Keratinocyte (primary cell): ENCODE measurements at regions not wholly inside any gene's neighbourhood (a gene's known extent, or its start where the extent isn't known, plus 50 kb on each side); places are given as distances from the start of the nearest gene placed in this dataset.

Experiments used
- DNase-seq: peaks from one replicate; pipeline ENCODE4 v3.0.0-alpha.2; 2011; ENCODE audit warnings: low read depth, missing footprints, low spot score
- FAIRE-seq: peaks from 2 replicates; lab custom pipeline; 2011; peaks lifted over from hg19 to GRCh38; lab: Jason Lieb, UNC
- H2AFZ ChIP-seq: 2 replicates; pipeline ENCODE4 v1.6.0; 2012; ENCODE audit warnings: low read length, control low read depth, inconsistent platforms; ENCODE audit not compliant: control insufficient read depth
- H3K27ac ChIP-seq: 2 replicates; pipeline ENCODE4 v1.5.1; 2011; ENCODE audit warnings: low read length; ENCODE audit not compliant: control insufficient read depth, insufficient read depth
- H3K27me3 ChIP-seq: 3 replicates; pipeline ENCODE4 v1.6.0; 2011; ENCODE audit warnings: low read length; ENCODE audit not compliant: control insufficient read depth, insufficient read depth; ENCODE audit errors: extremely low read depth
- H3K36me3 ChIP-seq, 2 experiments: 2 replicates in 1 of 2; 3 replicates in 1 of 2; pipeline ENCODE4 v1.5.1; 2011; ENCODE audit warnings: low read length in 2 of 2, mild to moderate bottlenecking in 1 of 2; ENCODE audit not compliant: control insufficient read depth in 2 of 2, insufficient read depth in 2 of 2; ENCODE audit errors: extremely low read depth in 1 of 2
- H3K4me1 ChIP-seq: 3 replicates; pipeline ENCODE4 v1.5.1; 2011; ENCODE audit warnings: low read length; ENCODE audit not compliant: control insufficient read depth, insufficient read depth; ENCODE audit errors: extremely low read depth
- H3K4me2 ChIP-seq: 3 replicates; pipeline ENCODE4 v1.6.0; 2011; ENCODE audit warnings: low read depth, low read length; ENCODE audit not compliant: control insufficient read depth, insufficient read depth; ENCODE audit errors: extremely low read depth
- H3K4me3 ChIP-seq, 3 experiments: fragments of 200-600 bp in 1 of 3; sonication (generic) in 1 of 3; 2 replicates in 2 of 3; 3 replicates in 1 of 3; pipeline ENCODE4 v1.5.1; 2011 to 2016; ENCODE audit warnings: low read length in 3 of 3, mild to moderate bottlenecking in 3 of 3, control low read depth in 2 of 3, inconsistent platforms in 1 of 3, low read depth in 1 of 3, mixed read lengths in 1 of 3, mixed run types in 1 of 3, moderate library complexity in 1 of 3; ENCODE audit not compliant: control insufficient read depth in 2 of 3, insufficient read depth in 2 of 3; ENCODE audit errors: extremely low read depth in 1 of 3
- H3K79me2 ChIP-seq: 2 replicates; pipeline ENCODE4 v1.6.0; 2012; ENCODE audit warnings: low read length; ENCODE audit not compliant: control insufficient read depth, insufficient read depth
- H3K9ac ChIP-seq: 3 replicates; pipeline ENCODE4 v1.6.0; 2011; ENCODE audit warnings: low read length; ENCODE audit not compliant: control insufficient read depth, insufficient read depth; ENCODE audit errors: extremely low read depth
- H3K9me1 ChIP-seq: 3 replicates; pipeline ENCODE4 v1.6.0; 2011; ENCODE audit warnings: low read length; ENCODE audit not compliant: control insufficient read depth, insufficient read depth; ENCODE audit errors: extremely low read depth
- H3K9me3 ChIP-seq: 2 replicates; pipeline ENCODE4 v1.5.1; 2012; ENCODE audit warnings: low read depth, low read length; ENCODE audit not compliant: control insufficient read depth
- H4K20me1 ChIP-seq: 3 replicates; pipeline ENCODE4 v1.6.0; 2011; ENCODE audit warnings: low read length; ENCODE audit not compliant: control insufficient read depth, insufficient read depth; ENCODE audit errors: extremely low read depth
- EZH2 ChIP-seq: IDR thresholded peaks from one replicate; pipeline ENCODE4 v1.6.1; 2012; ENCODE audit warnings: inconsistent platforms, mild to moderate bottlenecking, low read length, moderate library complexity
- dilution Hi-C: fragments of 300-500 bp; cut with MboI; formaldehyde crosslinking; loops from one replicate; pipeline ENCODE4 v1.7.0; 2020; ENCODE audit warnings: low sequenced_read_pairs; ENCODE audit not compliant: extremely low pct_ligation_motif_present
- TF ChIP-seq, protein P1 (sequence below), 3 experiments: IDR thresholded peaks in 1 of 3; conservative IDR thresholded peaks in 1 of 3; optimal IDR thresholded peaks in 1 of 3; 2 replicates in 2 of 3; 3 replicates in 1 of 3; pipeline versions ENCODE3 to v1.5.1; 2011; ENCODE audit warnings: low read length in 3 of 3, mild to moderate bottlenecking in 3 of 3, moderate library complexity in 2 of 3, control low read depth in 1 of 3, inconsistent platforms in 1 of 3; ENCODE audit not compliant: insufficient read depth in 2 of 3; ENCODE audit errors: extremely low read depth in 1 of 3

GRCh38 chr2:22579341-22579740 is 805.6 kb upstream of the KLHL29 start:
- DNase-seq (no peak), FAIRE-seq (no peak)

GRCh38 chr2:22582107-22582506 is 802.9 kb upstream of the KLHL29 start:
- H3K27me3 ChIP-seq: no peaks in the 10 kb centered on the region
- no peak overlapping the region for H3K4me3 ChIP-seq
- no peak for DNase-seq
- H4K20me1 ChIP-seq: no peaks in the 10 kb centered on the region
- FAIRE-seq: no peak
- no peaks in the 10 kb centered on the region for H3K9me1 ChIP-seq
- TF ChIP-seq EZH2: no peak
- TF ChIP-seq, protein P1, sequence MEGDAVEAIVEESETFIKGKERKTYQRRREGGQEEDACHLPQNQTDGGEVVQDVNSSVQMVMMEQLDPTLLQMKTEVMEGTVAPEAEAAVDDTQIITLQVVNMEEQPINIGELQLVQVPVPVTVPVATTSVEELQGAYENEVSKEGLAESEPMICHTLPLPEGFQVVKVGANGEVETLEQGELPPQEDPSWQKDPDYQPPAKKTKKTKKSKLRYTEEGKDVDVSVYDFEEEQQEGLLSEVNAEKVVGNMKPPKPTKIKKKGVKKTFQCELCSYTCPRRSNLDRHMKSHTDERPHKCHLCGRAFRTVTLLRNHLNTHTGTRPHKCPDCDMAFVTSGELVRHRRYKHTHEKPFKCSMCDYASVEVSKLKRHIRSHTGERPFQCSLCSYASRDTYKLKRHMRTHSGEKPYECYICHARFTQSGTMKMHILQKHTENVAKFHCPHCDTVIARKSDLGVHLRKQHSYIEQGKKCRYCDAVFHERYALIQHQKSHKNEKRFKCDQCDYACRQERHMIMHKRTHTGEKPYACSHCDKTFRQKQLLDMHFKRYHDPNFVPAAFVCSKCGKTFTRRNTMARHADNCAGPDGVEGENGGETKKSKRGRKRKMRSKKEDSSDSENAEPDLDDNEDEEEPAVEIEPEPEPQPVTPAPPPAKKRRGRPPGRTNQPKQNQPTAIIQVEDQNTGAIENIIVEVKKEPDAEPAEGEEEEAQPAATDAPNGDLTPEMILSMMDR (optimal IDR thresholded peaks at IDR 0.05 in 1 of 3, IDR thresholded peaks at IDR 0.05 in 1 of 3, conservative IDR thresholded peaks at IDR 0.05 in 1 of 3; ENCODE audit: extremely low read depth in 1 of 3, insufficient read depth in 2 of 3, low read length in 3 of 3): no peak
- H3K36me3 ChIP-seq: no peaks in the 10 kb centered on the region
- peaks cover 3% of the 10 kb centered on the region for H3K9me3 ChIP-seq
- no peak overlapping the region for H2AFZ ChIP-seq
- dilution Hi-C loops: no loop called here
- no peak overlapping the region for H3K27ac ChIP-seq
- H3K9ac ChIP-seq: no peak overlapping the region
- H3K4me1 ChIP-seq: no peaks in the 10 kb centered on the region
- no peak overlapping the region for H3K4me2 ChIP-seq
- no peaks in the 10 kb centered on the region for H3K79me2 ChIP-seq

More at GRCh38 chr2:22579341-22579740, 805.6 kb upstream of the KLHL29 start:
- Histone ChIP-seq H3K4me2 (no peak overlapping the region), H3K9me3 (peaks cover 3% of the 10 kb centered on the region), H3K9me1 (no peaks in the 10 kb centered on the region), H3K27me3 (no peaks in the 10 kb centered on the region), H3K27ac (no peak overlapping the region), H3K4me3 (no peak overlapping the region), H3K79me2 (no peaks in the 10 kb centered on the region), H3K9ac (no peak overlapping the region), H3K36me3 (no peaks in the 10 kb centered on the region), H2AFZ (no peak overlapping the region), H3K4me1 (no peaks in the 10 kb centered on the region), H4K20me1 (no peaks in the 10 kb centered on the region)
- dilution Hi-C loops: no loop called here
- TF ChIP-seq, protein P1 (optimal IDR thresholded peaks at IDR 0.05 in 1 of 3, IDR thresholded peaks at IDR 0.05 in 1 of 3, conservative IDR thresholded peaks at IDR 0.05 in 1 of 3; ENCODE audit: extremely low read depth in 1 of 3, insufficient read depth in 2 of 3, low read length in 3 of 3): no peak
- no peak for TF ChIP-seq EZH2
